HG02678 (cell line): ENCODE measurements at regions not wholly inside any gene's neighbourhood (a gene's known extent, or its start where the extent isn't known, plus 50 kb on each side); places are given as distances from the start of the nearest gene placed in this dataset.
"Not testable (repeated sequence)": the region's sequence is repeated elsewhere in the genome, so short reads cannot be mapped to it uniquely, and the experiment has no call there.

Experiments used
- ATAC-seq: cut with Tn5 transposase; IDR thresholded peaks from one replicate; pipeline ENCODE4 v1.9.1; 2021; ENCODE audit warnings: mild to moderate bottlenecking, moderate library complexity; ENCODE audit not compliant: unreplicated experiment

- ATAC-seq = no peak
These were observed 196.0 kb upstream of the FZD8 start for GRCh38 chr10:35838054-35838453.

DNA sequence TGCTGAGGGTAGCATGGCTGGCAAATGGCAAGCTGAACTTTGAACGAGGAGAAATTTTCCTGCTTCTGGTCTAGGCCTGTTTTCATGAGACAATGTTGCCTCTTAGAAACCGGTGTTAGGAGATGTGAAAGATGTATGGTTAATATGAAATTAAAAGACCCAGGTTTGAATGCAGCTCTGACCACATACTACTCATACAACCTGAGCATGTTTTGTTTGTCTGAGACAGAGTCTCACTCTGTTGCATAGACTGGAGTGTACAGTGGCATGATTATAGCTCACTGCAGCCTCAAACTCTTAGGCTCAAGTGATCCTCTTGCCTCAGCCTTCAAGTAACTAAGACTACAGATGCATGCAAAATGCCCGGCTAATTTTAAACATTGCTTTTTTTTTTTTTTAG is 193.4 kb upstream of the FZD8 start:
- no peak for ATAC-seq

- no peak for ATAC-seq
These were observed 192.9 kb upstream of the FZD8 start for GRCh38 chr10:35834877-35835494.

GRCh38 chr10:35827783-35828182 is 185.7 kb upstream of the FZD8 start:
- ATAC-seq = no peak

DNA sequence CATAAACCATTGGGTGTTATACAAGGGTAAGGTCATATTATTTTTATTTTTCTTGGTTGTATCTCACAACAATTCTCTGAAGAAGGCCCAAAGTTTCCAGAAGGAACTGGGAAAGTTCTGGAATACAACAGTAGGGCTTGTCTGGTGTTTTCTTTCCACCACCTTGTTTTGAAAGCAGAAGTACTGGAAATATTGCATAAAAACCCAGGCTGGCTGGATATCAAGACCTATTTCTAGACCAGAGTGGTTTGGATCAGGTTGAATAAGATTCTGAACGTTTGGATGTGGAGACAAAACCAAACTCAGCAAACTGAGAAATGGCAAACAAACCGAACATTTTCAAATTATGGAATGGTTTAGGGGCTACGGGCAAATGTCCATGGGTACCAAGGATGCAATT is 182.6 kb upstream of the FZD8 start:
- ATAC-seq = no peak

- ATAC-seq = no peak
These were observed 180.2 kb upstream of the FZD8 start for GRCh38 chr10:35822316-35822715.

GRCh38 chr10:35821339-35821911 is 179.3 kb upstream of the FZD8 start:
- peak; percentile 70 for ATAC-seq

- no peak for ATAC-seq
These were observed 177.6 kb upstream of the FZD8 start for GRCh38 chr10:35819736-35820135.

DNA sequence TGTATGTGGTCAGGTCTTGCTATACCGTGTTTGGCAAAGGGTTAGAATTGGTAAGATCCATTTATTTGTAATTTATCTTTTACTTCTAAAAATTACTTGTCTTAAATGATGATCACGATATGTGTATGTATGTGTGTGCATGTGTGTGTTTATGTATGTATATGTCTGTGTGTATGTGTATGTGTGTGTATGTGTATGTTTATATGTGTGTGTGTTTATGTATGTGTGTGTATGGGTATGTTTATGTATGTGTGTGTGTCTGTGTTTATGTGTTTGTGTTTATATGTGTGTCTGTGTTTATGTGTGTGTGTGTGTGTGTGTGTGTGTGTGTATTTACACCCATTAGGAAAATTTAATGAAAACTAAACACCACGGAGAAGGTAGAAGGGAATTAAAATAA is 176.9 kb upstream of the FZD8 start:
- no peak for ATAC-seq

- ATAC-seq = not testable (repeated sequence)
These were observed 175.0 kb upstream of the FZD8 start for GRCh38 chr10:35817109-35817508.

DNA sequence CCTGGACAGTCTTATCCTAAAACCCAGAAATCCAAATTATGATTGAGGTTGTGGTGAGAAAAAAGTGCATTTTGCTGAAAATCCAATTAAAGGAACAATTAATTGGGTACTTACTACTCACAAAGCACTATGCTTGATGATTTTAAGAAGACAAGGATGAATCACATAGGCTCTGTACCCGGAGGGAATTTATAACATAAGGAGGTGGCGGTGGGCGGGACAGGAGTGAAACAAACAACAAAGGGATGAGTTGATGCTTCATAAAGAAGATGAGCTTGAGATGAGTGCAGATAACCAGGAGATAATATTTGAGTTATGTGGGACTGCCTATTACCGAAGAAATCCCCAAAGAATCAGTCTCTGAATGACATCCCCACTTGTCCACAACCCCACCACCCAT is 171.1 kb upstream of the FZD8 start:
- ATAC-seq = no peak

DNA sequence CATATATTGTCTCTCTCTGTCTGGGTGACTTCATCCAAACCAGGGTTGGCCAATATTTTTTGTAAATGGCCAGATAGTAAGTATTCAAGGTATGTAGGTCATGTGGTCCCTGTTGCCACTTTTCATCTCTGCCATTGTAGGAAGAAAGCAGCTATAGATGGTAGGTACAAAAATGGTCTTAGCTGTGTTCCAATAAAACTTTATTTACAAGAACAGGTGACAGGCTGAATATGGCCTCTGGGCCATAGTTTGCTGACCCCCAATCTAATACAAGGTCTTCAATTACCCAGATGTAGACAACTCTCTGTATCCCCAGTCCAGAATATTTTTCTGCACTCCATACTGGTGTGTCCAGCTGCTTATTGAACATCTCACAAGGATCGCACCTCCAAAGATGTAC is 166.2 kb upstream of the FZD8 start:
- no peak for ATAC-seq

DNA sequence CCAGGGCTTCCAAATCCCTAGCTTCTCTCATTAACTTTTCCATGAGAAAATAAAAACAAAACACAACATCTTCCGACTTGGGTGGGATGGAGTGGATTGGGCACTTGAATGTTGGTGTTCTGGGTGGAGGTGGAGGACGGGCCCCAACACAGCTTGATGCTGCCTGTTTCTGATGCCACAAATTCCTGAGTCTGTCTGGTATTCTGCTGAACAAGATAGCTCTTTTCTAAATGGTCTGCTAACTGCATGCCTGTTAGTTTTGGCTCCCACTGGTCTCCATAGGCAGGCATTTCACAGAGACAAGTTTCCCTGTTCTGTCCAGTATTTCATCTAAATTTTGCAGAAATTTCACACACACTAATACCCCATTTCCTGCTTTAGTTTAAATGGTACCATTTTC is 160.9 kb upstream of the FZD8 start:
- no peak for ATAC-seq

DNA sequence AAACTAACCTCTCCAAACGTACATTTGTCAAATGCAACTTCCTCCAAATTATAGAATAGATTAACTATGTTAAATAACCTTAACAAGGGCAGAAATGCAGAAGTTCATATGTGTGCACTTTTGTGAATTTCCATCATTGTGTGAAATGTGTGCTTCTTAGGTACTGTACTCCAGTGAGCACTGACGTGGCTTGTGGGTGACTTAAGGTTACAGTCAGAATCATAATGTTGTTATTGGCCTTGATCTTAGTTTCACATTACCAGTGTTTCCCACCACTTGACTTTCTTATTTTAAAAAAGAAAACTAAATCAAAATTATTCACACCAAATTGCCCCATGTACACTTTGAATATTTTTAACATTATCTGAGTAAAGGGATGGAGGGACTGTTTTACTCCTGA is 155.1 kb upstream of the FZD8 start:
- no peak for ATAC-seq

- ATAC-seq = no peak
These were observed 153.2 kb upstream of the FZD8 start for GRCh38 chr10:35795131-35795824.

GRCh38 chr10:35794703-35795102 is 152.6 kb upstream of the FZD8 start:
- no peak for ATAC-seq

DNA sequence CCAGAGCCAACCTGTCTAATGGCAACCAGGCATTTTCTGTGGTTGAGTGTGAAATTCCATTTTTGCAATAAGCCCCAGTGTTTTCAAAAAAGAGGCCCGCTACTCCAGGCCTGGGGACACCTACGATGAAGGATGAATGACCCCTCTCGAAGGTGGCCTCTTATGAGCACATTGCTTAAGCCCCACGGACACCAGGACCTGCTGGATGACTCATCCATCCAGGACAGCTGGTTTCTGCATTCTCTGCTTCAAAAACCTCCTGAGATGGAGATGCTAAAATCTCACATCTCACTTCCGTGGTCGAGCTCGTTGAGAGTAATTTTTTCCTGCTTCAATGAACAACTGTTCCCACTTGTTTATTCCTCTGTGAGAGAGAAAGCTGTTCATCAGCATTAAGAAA is 150.2 kb upstream of the FZD8 start:
- ATAC-seq = no peak

- no peak for ATAC-seq
These were observed 147.9 kb upstream of the FZD8 start for GRCh38 chr10:35789996-35790395.

DNA sequence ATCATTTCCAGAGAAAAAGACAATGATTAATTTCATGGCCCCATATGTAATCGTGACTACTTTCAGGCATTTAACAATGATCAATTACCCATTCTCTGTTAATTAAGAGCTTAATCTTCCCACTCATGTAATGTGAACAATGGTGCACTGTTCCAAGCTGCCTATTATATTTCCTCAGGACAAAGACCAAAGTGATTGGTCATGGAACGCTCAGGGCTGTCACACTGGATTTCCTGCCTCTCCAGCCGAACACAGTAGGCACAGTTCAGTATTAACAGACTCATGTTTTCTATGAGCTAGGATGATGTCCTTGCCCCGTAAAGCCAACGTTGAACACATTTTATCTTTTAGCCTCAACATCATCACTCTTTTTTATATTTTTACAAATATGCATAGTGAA is 142.7 kb upstream of the FZD8 start:
- no peak for ATAC-seq

DNA sequence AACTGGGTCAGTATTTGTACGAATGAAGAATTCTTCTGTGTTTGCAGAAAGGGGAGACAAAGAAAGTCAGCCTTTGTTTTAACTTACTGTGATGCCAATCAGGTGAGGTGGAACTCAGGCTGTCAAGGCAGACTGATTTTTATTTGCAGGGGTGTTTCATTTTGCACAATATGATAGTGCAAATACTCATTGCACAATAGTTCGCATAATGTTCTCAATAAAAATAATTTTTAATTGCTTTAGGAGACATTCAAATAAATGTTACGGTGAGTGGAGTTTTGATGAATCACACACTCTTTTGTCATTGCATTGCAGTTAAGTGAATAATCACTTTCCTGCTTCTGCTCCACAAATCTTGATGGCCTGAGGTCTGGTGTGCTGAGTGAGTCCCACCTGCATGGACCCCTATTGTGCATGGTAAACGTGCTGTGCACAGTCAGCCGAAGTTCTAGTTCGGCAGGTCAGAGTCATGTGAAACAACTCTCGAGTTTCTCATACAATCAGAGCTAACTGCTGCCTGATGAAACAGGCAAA is 141.3 kb upstream of the FZD8 start:
- ATAC-seq = no peak

DNA sequence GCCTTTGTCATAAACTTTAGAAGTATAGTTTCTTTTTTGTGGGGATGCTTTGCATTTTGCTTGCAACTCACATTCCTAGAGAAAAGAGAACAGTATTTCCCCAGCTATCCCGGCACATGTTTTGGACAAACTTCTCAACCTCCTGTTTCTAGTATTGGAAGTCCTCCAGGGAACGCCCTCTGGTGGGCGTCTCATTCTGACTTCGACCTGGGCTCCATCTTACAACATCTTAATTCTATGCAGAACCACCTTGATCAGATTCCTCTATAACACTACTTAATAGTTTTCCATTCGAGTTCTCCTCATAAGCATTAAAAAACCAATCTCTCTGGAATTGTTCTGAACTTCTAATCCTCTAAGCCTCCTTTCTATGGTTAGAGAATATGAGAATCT is 139.5 kb upstream of the FZD8 start:
- ATAC-seq = no peak

- no peak for ATAC-seq
These were observed 139.0 kb upstream of the FZD8 start for GRCh38 chr10:35780970-35781642.
